ENCODE measurements at regions not wholly inside any gene's neighbourhood (a gene's known extent, or its start where the extent isn't known, plus 50 kb on each side); places are given as distances from the start of the nearest gene placed in this dataset.
"Not testable (repeated sequence)": the region's sequence is repeated elsewhere in the genome, so short reads cannot be mapped to it uniquely, and the experiment has no call there.

DNA sequence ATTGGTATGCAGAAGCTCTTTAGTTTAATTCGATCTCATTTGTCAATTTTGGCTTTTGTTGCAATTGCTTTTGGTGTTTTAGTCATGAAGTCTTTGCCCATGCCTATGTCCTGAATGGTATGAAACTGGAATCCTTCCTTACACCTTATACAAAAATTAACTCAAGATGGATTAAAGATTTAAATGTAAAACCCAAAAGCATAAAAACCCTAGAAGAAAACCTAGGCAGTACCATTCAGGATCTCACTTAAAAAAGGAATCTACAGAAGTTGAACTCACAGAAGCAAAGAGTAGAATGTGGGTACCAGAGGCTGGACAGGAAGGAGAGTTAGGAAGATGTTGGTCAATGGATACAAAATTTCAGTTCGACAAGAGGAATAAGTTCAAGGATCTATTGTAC lies 249.9 kb downstream of the DOK5 start:
- TF ChIP-seq, protein P1, sequence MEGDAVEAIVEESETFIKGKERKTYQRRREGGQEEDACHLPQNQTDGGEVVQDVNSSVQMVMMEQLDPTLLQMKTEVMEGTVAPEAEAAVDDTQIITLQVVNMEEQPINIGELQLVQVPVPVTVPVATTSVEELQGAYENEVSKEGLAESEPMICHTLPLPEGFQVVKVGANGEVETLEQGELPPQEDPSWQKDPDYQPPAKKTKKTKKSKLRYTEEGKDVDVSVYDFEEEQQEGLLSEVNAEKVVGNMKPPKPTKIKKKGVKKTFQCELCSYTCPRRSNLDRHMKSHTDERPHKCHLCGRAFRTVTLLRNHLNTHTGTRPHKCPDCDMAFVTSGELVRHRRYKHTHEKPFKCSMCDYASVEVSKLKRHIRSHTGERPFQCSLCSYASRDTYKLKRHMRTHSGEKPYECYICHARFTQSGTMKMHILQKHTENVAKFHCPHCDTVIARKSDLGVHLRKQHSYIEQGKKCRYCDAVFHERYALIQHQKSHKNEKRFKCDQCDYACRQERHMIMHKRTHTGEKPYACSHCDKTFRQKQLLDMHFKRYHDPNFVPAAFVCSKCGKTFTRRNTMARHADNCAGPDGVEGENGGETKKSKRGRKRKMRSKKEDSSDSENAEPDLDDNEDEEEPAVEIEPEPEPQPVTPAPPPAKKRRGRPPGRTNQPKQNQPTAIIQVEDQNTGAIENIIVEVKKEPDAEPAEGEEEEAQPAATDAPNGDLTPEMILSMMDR (conservative IDR thresholded peaks at IDR 0.05; ENCODE audit: low read depth, low read length) = not testable (repeated sequence)
- TF ChIP-seq EZH2 (IDR thresholded peaks at IDR 0.05; ENCODE audit: borderline replicate concordance, low read depth, low read length, poor library complexity, severe bottlenecking) = not testable (repeated sequence)
